Breast epithelium (tissue), 4 donors: ENCODE measurements at regions not wholly inside any gene's neighbourhood (a gene's known extent, or its start where the extent isn't known, plus 50 kb on each side); places are given as distances from the start of the nearest gene placed in this dataset.

Experiments
- DNase-seq, 2 donors: peaks; one replicate each; pipeline ENCODE4 v3.0.0-alpha.2; 2019; ENCODE audit warnings: low spot score in 2 of 2
- H3K27ac ChIP-seq, 2 donors: fragments of 200-600 bp; sonication (generic) in 1 of 2; one replicate each; pipeline ENCODE4 v1.5.1; 2016 to 2019; ENCODE audit warnings: mild to moderate bottlenecking in 1 of 2
- H3K27me3 ChIP-seq, 2 donors: fragments of 200-600 bp; sonication (generic) in 1 of 2; one replicate each; pipeline versions ENCODE4 v1.5.1 to v1.6.0; 2017 to 2019; ENCODE audit warnings: control low read depth in 1 of 2, mild to moderate bottlenecking in 1 of 2
- H3K36me3 ChIP-seq: fragments of 200-600 bp; one replicate; pipeline ENCODE4 v1.5.1; 2019
- H3K4me1 ChIP-seq, 2 donors: fragments of 200-600 bp; sonication (generic); one replicate each; pipeline ENCODE4 v1.5.1; 2016 to 2019; ENCODE audit warnings: control low read depth in 1 of 2
- H3K4me3 ChIP-seq, 3 donors: fragments of 200-600 bp; sonication (generic); 1 replicate in 2 of 3; 2 replicates in 1 of 3; pipeline ENCODE4 v1.5.1; 2016 to 2019; ENCODE audit warnings: mild to moderate bottlenecking in 3 of 3, moderate library complexity in 2 of 3
- H3K9me3 ChIP-seq, 2 donors: fragments of 200-600 bp; sonication (generic) in 1 of 2; one replicate each; pipeline ENCODE4 v1.5.1; 2016 to 2019; ENCODE audit warnings: control low read depth in 1 of 2
- POLR2A ChIP-seq: fragments of 450-650 bp; IDR thresholded peaks from one replicate; pipeline ENCODE4 v1.6.1; 2016; ENCODE audit warnings: antibody characterized with exemption, mild to moderate bottlenecking, moderate library complexity
- POLR2AphosphoS5 ChIP-seq, 3 donors: sonication (generic); formaldehyde crosslinking; IDR thresholded peaks; one replicate each; pipeline ENCODE4 v1.6.1; 2017; ENCODE audit warnings: antibody characterized with exemption in 3 of 3
- intact Hi-C: fragments of 100-400 bp; cut with DNase I; formaldehyde crosslinking; loops from one replicate; pipeline ENCODE4 v1.15.1; 2023; ENCODE audit warnings: low total_unique reads
- TF ChIP-seq, protein P1 (sequence below), 3 donors: fragments of 450-650 bp; IDR thresholded peaks; one replicate each; pipeline ENCODE4 v1.5.1; 2016 to 2017; ENCODE audit warnings: antibody characterized with exemption in 3 of 3, mild to moderate bottlenecking in 3 of 3, moderate library complexity in 3 of 3

- no peak overlapping the region for H3K27ac ChIP-seq
- H3K27me3 ChIP-seq, result peaks cover 0 to 9% of the 10 kb centered on the region in 2 donors
- H3K4me1 ChIP-seq, result no peaks in the 10 kb centered on the region
- TF ChIP-seq POLR2A (no peak), POLR2AphosphoS5 (IDR thresholded peaks at IDR 0.05) (no peak)
- TF ChIP-seq, protein P1, sequence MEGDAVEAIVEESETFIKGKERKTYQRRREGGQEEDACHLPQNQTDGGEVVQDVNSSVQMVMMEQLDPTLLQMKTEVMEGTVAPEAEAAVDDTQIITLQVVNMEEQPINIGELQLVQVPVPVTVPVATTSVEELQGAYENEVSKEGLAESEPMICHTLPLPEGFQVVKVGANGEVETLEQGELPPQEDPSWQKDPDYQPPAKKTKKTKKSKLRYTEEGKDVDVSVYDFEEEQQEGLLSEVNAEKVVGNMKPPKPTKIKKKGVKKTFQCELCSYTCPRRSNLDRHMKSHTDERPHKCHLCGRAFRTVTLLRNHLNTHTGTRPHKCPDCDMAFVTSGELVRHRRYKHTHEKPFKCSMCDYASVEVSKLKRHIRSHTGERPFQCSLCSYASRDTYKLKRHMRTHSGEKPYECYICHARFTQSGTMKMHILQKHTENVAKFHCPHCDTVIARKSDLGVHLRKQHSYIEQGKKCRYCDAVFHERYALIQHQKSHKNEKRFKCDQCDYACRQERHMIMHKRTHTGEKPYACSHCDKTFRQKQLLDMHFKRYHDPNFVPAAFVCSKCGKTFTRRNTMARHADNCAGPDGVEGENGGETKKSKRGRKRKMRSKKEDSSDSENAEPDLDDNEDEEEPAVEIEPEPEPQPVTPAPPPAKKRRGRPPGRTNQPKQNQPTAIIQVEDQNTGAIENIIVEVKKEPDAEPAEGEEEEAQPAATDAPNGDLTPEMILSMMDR (IDR thresholded peaks at IDR 0.05), result no peak
- intact Hi-C loops, result no loop called here
- H3K4me3 ChIP-seq, result no peak overlapping the region
- no peak for DNase-seq
- H3K36me3 ChIP-seq, result no peaks in the 10 kb centered on the region
- H3K9me3 ChIP-seq, result no peaks in the 10 kb centered on the region
These were observed 280.5 kb upstream of the TSHZ3 start for GRCh38 chr19:31629579-31630363.

DNA sequence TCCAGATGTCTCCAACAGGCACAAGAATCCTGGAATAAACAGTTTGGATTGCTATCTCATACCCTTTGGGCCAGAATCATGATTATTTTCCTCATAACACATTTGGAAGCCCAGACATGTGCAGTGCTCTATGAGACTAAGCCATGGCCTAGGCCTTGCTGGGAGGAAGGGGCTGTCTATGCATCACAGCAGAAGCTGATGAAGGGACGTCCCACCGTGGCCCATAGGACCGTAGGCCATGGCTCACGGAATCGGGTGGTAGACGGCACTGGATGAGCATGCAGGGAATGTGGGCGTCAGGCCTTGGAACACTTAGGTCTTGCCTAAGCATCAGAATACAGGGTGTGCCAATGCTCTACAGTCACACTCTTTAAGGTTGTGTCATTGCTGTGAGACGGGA, 283.8 kb upstream of the TSHZ3 start:
- Histone ChIP-seq H3K9me3 (no peaks in the 10 kb centered on the region), H3K36me3 (no peaks in the 10 kb centered on the region), H3K27me3 (no peaks in the 10 kb centered on the region), H3K4me3 (no peak overlapping the region), H3K4me1 (no peaks in the 10 kb centered on the region), H3K27ac (no peak overlapping the region)
- DNase-seq, result no peak
- TF ChIP-seq, protein P1 (IDR thresholded peaks at IDR 0.05), result no peak
- no peak for TF ChIP-seq POLR2A
- TF ChIP-seq POLR2AphosphoS5 (IDR thresholded peaks at IDR 0.05), result no peak
- intact Hi-C loops, result no loop called here

DNA sequence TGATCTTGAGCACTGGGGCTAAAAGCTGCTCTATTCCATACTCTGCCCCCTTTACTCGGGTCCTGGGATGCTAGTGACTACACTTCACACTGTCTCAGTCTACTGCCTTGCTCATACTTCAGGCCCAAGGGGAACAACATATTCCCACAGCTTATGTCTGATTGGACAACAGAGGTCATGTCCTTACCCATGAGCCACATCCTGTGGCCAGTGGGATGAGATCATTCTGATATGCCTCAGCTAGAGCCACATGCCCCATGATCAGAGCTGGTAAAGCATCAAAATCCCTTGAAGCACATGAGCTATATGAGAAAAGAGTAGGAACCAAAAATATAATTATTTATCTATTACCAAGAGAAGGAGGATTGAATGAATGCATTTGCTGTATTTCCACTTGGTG, 290.1 kb upstream of the TSHZ3 start:
- TF ChIP-seq, protein P1 (IDR thresholded peaks at IDR 0.05), result no peak
- no peak for TF ChIP-seq POLR2A
- TF ChIP-seq POLR2AphosphoS5 (IDR thresholded peaks at IDR 0.05), result no peak
- Histone ChIP-seq H3K9me3 (no peaks in the 10 kb centered on the region), H3K27ac (no peak overlapping the region)

GRCh38 chr19:31641591-31641990, 292.4 kb upstream of the TSHZ3 start:
- TF ChIP-seq POLR2AphosphoS5 (IDR thresholded peaks at IDR 0.05) (no peak), POLR2A (no peak)
- TF ChIP-seq, protein P1 (IDR thresholded peaks at IDR 0.05), result no peak
- Histone ChIP-seq H3K9me3 (peaks cover 0 to 9% of the 10 kb centered on the region in 2 donors), H3K27me3 (no peaks in the 10 kb centered on the region), H3K36me3 (no peaks in the 10 kb centered on the region), H3K27ac (no peak overlapping the region), H3K4me1 (no peaks in the 10 kb centered on the region), H3K4me3 (no peak overlapping the region)
- DNase-seq, result no peak
- intact Hi-C loops, result no loop called here

More for the DNA sequence above, 290.1 kb upstream of the TSHZ3 start:
- intact Hi-C loops, result no loop called here
- Histone ChIP-seq H3K4me1 (no peaks in the 10 kb centered on the region), H3K4me3 (no peak overlapping the region), H3K27me3 (no peaks in the 10 kb centered on the region), H3K36me3 (no peaks in the 10 kb centered on the region)
- DNase-seq, result no peak

- Histone ChIP-seq H3K27ac (no peak overlapping the region), H3K4me1 (no peaks in the 10 kb centered on the region), H3K27me3 (no peaks in the 10 kb centered on the region), H3K36me3 (no peaks in the 10 kb centered on the region), H3K4me3 (no peak overlapping the region), H3K9me3 (peaks cover 0 to 9% of the 10 kb centered on the region in 2 donors)
- intact Hi-C loops, result no loop called here
- TF ChIP-seq, protein P1 (IDR thresholded peaks at IDR 0.05), result no peak
- TF ChIP-seq POLR2A (no peak), POLR2AphosphoS5 (IDR thresholded peaks at IDR 0.05) (no peak)
- no peak for DNase-seq
These were observed 299.1 kb upstream of the TSHZ3 start for GRCh38 chr19:31648347-31648746.
